HL-60/S4 treated with retinoic acid at 250 ng/mL for 4 days and 3 days (cell line): ENCODE measurements at regions not wholly inside any gene's neighbourhood (a gene's known extent, or its start where the extent isn't known, plus 50 kb on each side); places are given as distances from the start of the nearest gene placed in this dataset.

Experiments used
- in situ Hi-C: fragments of 300-500 bp; cut with MboI; formaldehyde crosslinking; loops from 2 replicates; pipeline ENCODE4 v1.7.0; 2022; ENCODE audit warnings: low sequenced_read_pairs

- in situ Hi-C loops: no loop called here
Observed at GRCh38 chr12:114254998-114255397, 150.9 kb downstream of the TBX5 start.

GRCh38 chr12:114253976-114254778 lies 151.8 kb downstream of the TBX5 start:
- in situ Hi-C loops: no loop called here

DNA sequence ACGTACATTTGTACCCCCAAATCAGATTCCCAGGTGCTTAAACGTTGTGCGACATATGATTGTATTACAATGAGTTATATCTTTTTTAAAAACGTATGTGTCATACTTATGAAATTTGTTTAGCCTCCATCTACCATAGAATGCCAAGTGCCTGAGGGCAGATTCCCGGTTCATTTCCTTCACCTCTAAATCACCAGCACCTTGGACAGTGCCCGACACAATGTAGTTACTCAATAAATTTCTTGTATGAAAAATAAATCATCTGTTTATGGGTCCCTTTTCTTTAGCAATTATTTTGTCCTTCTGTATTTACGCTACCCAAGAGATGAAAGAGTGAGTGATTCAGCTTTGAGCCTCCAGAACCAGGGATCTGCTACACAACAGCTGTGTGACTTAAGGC lies 157.4 kb downstream of the TBX5 start:
- in situ Hi-C loops: no loop called here

DNA sequence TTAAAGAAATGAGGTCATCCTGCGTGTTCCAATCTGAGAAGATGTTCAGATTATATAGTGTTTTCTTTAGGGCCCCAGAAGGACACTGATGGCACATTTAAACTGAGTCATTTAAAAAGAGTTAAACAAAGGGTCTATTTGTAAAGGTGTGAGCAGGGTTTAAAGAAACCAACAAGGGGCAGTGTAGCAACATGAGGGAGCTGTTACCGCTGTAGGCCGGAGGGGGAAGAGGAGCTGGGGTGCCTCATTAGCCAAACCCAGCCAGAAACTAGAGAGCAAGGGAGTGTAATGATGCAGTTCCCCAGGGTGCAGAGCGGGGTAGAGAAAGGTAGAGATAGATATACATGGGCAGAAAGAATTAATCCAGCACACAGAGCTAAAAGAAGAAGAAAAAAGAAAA lies 160.4 kb downstream of the TBX5 start:
- in situ Hi-C loops: no loop called here

DNA sequence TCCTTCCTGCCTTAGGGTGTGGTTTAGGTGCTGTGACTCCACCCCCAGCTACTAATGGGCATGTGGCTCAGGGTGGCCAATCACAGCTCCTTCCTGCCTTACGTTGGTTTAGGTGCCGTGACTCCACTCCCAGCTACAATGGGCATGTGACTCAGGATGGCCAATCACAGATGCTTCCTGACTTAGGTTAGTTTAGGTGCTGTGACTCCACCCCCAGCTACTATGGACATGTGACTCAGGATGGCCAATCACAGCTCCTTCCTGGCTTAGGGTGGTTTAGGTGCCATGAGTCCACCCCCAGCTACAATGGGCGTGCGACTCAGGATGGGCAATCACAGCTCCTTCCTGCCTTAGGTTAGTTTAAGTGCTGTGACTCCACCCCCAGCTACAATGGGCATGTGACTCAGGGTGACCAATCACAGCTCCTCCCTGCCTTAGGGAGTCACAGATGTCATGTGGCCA lies 163.9 kb downstream of the TBX5 start:
- in situ Hi-C loops: no loop called here

DNA sequence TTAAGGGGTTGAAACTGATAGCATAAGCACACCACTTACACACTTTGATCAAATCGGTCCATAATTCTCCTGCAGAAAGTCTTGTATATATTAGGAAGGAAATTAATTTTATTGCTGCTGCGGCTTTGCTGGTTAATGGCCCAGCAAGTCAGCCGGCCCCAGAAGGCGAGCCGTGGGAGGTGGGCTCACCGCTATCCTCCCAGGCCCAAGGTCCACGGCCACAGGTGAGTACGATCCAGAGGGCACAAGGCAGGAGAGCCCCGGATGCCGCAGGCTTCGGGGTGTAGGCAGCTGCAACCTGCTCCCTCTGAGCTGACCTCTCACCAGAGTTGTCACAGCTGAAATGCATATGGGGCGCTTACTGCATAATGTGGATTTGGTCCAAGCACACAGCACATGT lies 165.7 kb downstream of the TBX5 start:
- in situ Hi-C loops: no loop called here

- in situ Hi-C loops: no loop called here
Observed at GRCh38 chr12:114238808-114239207, 167.1 kb downstream of the TBX5 start.

- in situ Hi-C loops: no loop called here
Observed at GRCh38 chr12:114237230-114237629, 168.7 kb downstream of the TBX5 start.

GRCh38 chr12:114232187-114232586 lies 173.8 kb downstream of the TBX5 start:
- in situ Hi-C loops: no loop called here

DNA sequence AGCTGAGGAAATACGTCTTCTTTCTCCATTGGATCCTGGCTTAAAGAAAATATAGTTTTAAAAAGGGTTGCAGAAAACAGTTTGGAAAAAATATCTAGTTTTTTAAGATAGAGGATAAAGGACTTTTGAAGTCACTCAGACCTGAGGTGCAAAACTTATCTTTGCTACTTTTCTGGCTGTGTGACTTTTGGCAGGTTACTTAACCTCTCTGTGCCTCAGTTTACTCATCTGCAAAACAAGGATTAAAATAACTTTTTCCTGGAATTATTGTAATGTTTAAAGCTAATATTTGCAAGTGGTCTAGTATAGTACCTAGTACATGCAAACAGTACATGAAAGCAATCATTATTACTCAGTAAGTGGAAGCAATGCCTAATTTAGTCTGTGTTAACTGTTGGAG lies 176.8 kb downstream of the TBX5 start:
- in situ Hi-C loops: no loop called here

DNA sequence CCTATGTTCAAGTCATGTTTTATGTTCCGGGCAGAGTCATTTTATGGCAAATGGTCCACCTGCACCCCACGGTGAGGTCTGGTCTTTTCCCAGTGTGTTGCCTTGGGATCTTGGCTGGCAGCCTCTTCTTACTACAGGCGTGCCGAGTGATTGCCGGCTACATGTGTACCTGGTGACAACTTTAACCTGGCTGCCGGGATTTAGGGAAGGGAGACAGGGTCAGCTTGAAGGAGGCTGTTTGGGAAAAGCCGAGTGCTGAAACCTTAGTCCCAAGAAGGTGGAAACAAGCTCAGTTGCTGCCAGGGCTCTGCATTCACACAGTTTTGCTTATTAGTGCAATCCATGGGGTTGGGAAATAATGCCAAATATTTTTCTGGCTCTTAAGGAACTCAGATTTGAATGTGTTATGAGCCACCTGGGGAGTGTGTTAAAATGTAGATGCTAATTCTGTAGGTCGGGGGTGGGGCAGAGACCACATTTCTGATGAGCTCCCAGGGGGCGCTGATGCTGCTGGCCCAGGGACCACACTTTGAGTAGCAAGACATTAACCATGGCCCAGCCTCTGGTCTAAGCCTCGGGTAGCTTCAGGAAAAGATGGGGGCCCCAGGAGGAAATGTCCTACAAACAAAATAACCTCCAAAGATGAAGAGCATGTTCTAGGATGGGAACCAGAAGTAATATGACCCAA lies 179.6 kb downstream of the TBX5 start:
- in situ Hi-C loops: no loop called here

- in situ Hi-C loops: no loop called here
Observed at GRCh38 chr12:114221957-114222630, 183.8 kb downstream of the TBX5 start.

- in situ Hi-C loops: no loop called here
Observed at GRCh38 chr12:114221136-114221833, 184.7 kb downstream of the TBX5 start.

- in situ Hi-C loops: no loop called here
Observed at GRCh38 chr12:114220311-114220710, 185.6 kb downstream of the TBX5 start.

- in situ Hi-C loops: no loop called here
Observed at GRCh38 chr12:114218136-114218535, 187.8 kb downstream of the TBX5 start.

DNA sequence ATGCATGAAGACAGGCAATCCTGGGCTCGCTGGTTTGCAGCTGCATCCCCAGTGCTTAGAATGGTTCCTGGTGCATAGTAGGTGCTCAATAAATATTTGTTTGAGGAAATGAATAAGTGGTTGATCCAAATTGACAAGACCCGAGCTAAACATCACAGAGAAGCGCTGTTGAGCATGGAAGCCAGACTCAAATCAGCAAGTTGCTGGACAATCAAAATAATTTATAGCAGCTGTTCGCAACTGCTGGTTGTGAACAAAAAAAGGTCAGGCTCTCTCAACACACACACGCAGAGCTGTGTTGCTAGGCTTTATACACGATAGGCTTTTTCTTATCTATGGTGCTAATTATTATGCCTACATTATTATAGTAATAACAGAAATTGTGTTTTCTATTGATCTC lies 190.2 kb downstream of the TBX5 start:
- in situ Hi-C loops: no loop called here

GRCh38 chr12:114213055-114213581 lies 192.8 kb downstream of the TBX5 start:
- in situ Hi-C loops: no loop called here

DNA sequence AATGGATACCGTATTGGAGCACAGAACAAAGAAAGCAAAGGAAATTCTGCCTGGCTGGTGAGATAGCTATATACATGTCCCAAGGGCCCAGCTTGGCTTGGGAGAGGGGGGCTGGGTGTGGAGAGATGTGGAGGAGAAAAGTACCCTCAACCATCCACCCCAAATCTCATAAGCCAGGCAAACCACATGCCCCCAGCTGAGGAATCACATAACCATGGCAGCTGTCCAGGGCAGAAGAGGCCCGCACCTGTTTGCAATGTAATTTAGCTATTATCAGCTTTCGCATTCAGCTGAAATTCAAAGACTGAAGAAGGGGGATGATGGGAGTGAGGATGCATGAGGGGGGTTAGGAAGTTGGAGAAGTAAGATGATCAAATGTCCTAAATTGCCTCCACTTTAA lies 196.1 kb downstream of the TBX5 start:
- in situ Hi-C loops: no loop called here

DNA sequence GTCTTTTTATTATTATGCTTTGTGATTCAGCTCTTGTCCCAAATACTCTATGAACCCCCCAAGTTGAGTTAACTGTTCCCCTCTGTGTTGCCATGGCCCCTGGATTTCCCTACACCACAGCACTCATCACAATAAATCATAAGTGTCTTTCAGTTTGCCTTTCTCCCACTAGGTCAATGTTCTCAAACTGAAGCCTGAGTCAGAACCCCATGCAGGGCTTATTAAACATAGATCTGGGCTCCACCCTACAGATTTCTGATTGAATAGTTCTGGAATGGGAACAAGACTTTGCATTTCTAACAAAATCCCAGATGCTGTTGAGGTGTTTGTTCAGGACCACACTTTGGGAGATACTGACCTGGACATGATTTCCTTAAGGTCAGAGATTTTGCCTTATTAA lies 199.4 kb downstream of the TBX5 start:
- in situ Hi-C loops: no loop called here

DNA sequence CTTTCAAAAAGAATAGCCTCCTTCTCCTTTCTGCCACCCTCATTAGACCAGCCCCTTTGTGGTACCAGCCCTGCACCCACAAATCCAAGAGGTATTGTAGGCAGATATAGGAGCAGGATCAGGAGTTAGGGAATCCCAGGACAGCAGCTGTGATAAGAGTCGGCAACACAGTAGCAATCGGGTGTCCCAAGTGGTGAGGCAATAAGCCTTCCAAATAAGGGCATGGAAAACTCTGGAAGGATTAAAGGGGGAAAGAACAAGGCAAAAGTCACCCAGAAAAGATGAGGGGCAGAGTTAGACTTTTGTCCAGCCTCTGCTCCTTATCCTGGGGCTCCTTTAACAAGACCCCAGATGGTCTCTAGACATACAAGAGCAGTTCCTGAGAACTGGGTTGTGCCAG lies 204.2 kb downstream of the TBX5 start:
- in situ Hi-C loops: no loop called here

GRCh38 chr12:114194956-114195355 lies 211.0 kb downstream of the TBX5 start:
- in situ Hi-C loops: no loop called here
